ENCODE measurements at regions not wholly inside any gene's neighbourhood (a gene's known extent, or its start where the extent isn't known, plus 50 kb on each side); places are given as distances from the start of the nearest gene placed in this dataset.

DNA sequence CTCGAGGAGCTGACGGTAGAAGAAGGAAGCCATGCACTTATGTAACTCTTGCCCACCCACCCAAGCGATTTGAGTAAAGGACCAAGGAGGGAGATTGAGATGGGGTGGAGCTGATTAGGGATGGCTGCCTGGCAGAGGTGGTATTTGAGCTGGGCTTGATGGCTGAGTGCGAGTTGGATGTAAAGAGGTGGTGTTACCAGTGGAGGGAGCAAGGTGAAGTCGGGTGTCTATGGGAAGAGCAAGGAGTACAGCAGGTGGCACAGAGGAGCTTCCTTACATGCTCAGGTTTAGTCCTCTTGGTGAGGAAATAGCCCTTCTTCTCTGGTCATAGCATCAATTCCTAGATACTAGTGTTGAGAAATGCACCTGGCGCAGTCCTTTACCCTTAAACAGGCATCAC, 294.2 kb upstream of the SKOR2 start (continued):
- TF ChIP-seq, protein P1, sequence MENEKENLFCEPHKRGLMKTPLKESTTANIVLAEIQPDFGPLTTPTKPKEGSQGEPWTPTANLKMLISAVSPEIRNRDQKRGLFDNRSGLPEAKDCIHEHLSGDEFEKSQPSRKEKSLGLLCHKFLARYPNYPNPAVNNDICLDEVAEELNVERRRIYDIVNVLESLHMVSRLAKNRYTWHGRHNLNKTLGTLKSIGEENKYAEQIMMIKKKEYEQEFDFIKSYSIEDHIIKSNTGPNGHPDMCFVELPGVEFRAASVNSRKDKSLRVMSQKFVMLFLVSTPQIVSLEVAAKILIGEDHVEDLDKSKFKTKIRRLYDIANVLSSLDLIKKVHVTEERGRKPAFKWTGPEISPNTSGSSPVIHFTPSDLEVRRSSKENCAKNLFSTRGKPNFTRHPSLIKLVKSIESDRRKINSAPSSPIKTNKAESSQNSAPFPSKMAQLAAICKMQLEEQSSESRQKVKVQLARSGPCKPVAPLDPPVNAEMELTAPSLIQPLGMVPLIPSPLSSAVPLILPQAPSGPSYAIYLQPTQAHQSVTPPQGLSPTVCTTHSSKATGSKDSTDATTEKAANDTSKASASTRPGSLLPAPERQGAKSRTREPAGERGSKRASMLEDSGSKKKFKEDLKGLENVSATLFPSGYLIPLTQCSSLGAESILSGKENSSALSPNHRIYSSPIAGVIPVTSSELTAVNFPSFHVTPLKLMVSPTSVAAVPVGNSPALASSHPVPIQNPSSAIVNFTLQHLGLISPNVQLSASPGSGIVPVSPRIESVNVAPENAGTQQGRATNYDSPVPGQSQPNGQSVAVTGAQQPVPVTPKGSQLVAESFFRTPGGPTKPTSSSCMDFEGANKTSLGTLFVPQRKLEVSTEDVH (IDR thresholded peaks at IDR 0.05; ENCODE audit: low read depth, partially characterized antibody): no peak

DNA sequence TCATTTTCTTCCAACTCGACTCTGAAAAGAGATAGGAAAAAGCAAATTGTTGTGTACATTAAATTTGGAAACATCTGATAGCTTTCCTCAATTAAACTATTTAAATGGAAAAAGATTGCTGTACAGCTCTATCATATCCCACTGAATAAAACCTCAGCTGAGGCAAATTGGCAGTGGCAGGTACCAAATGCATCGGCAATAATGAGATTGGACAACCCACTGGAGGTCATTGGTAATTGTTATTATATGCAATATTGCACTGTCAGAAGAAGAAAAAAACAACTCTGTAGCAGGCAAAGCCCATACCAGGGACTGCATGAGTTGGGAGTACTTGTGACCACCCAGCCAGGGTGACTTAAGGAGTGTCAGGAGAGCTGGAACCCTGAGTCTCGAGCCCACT, 291.6 kb upstream of the SKOR2 start:
- ChIA-PET POLR2A (no interaction called here), CTCF (ENCODE audit: low intra/inter-chr PET ratio) (no interaction called here)
- no peaks in the 10 kb centered on the region for H4K20me1 ChIP-seq (replicated peaks; ENCODE audit: control insufficient read depth, insufficient read depth, low read length)
- FAIRE-seq (no peak), ATAC-seq (no peak), DNase-seq (ENCODE audit: extremely low read depth in 1 of 4, low spot score in 3 of 4) (no peak)
- H3K36me3 ChIP-seq (ENCODE audit: control insufficient read depth, insufficient read depth, low read length): no peaks in the 10 kb centered on the region
- WGBS (ENCODE audit: insufficient coverage, low coverage, missing lambda C conversion rate): 0% methylated on average over 3 of the region's 3 CpGs
- no peak overlapping the region for H3K27ac ChIP-seq (ENCODE audit: extremely low read depth, low read depth, low read length)
- no peaks in the 10 kb centered on the region for H3K27me3 ChIP-seq (ENCODE audit: control insufficient read depth in 2 of 2, insufficient read depth in 2 of 2, low read length in 2 of 2)
- no peak overlapping the region for H3K4me3 ChIP-seq
- no peak overlapping the region for H3K4me2 ChIP-seq (ENCODE audit: insufficient read depth, low read length)
- H3K79me2 ChIP-seq (ENCODE audit: control insufficient read depth, insufficient read depth, low read length): no peaks in the 10 kb centered on the region
- BruUV-seq (replicated peaks): no TSS peak
- H3K9me3 ChIP-seq (replicated peaks; ENCODE audit: control insufficient read depth, insufficient read depth, low read depth, low read length): no peaks in the 10 kb centered on the region
- no peaks in the 10 kb centered on the region for H3K4me1 ChIP-seq (replicated peaks in 1 of 2; ENCODE audit: control insufficient read depth in 2 of 2, insufficient read depth in 2 of 2, low read length in 2 of 2)
- intact Hi-C loops (cut with micrococcal nuclease): no loop called here
- in situ Hi-C loops (cut with MboI): no loop called here
- H3K9me1 ChIP-seq (ENCODE audit: control insufficient read depth, insufficient read depth, low read length): no peaks in the 10 kb centered on the region
- no peak overlapping the region for H3K9ac ChIP-seq (ENCODE audit: insufficient read depth in 1 of 2, low read depth in 2 of 2, low read length in 2 of 2)
- H2AFZ ChIP-seq (ENCODE audit: low read depth, low read length): no peak overlapping the region
- TF ChIP-seq RBM17 (IDR thresholded peaks at IDR 0.05; ENCODE audit: borderline replicate concordance, low read depth, low read length): no peak
- no peak for TF ChIP-seq ZNF134 (CRISPR knock-in tag; conservative IDR thresholded peaks at IDR 0.05)
- TF ChIP-seq RBM15 (IDR thresholded peaks at IDR 0.05; ENCODE audit: insufficient read depth, low read length): no peak
- TF ChIP-seq ZNF778 (CRISPR knock-in tag; IDR thresholded peaks at IDR 0.05): no peak
- TF ChIP-seq SREBF1 (IDR thresholded peaks at IDR 0.05; ENCODE audit: borderline replicate concordance, low read depth, low read length): no peak
- no peak for TF ChIP-seq CREBBP (IDR thresholded peaks at IDR 0.05; ENCODE audit: low read depth, low read length)
- no peak for TF ChIP-seq SNIP1 (IDR thresholded peaks at IDR 0.05; ENCODE audit: low read depth)
- TF ChIP-seq SAFB2 (IDR thresholded peaks at IDR 0.05; ENCODE audit: borderline replicate concordance, low read depth, low read length, severe bottlenecking): no peak

Measured in K562 (cell line).